HG02678 (cell line): ENCODE measurements at regions not wholly inside any gene's neighbourhood (a gene's known extent, or its start where the extent isn't known, plus 50 kb on each side); places are given as distances from the start of the nearest gene placed in this dataset.
"Not testable (repeated sequence)": the region's sequence is repeated elsewhere in the genome, so short reads cannot be mapped to it uniquely, and the experiment has no call there.

Experiments used
- ATAC-seq: cut with Tn5 transposase; IDR thresholded peaks from one replicate; pipeline ENCODE4 v1.9.1; 2021; ENCODE audit warnings: mild to moderate bottlenecking, moderate library complexity; ENCODE audit not compliant: unreplicated experiment

DNA sequence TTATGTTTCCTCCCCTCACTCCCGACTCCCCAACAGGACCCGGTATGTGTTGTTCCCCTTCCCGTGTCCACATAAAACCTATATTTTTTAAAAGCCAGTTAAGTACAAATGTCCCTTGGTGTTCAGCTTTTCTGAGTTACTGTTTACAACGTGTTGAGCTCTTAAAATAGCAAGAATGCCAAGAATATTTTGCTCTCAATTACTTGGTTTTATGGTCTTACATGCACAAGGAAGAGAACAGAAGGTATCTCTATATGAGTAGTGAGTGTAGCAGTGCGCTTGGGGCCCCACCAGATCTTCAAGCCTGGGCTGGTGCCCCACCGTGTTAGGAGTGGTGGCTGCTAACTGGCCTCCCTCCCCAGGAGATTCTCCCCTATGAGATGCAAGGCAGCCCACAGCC is 75.3 kb downstream of the RIN2 start:
- ATAC-seq: no peak

DNA sequence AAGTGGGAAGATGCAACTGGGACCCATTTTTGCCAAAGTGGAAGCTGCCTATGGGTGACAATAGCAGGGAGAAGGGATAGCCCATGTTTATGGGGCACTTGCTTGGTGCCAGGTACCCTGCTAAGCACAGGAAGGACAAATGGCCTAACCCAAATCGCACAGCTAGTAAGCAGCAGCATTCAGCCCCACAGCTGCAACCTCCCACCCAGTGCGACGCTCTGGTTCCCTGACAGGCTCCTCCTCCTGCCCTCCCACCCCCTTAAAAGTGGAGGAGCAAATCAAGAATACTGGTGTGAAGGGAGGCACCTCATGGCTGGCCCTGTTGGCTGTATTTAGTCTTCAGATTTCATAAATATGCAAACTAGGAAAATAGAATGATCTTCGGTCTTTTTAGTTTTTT is 76.2 kb downstream of the RIN2 start:
- ATAC-seq: no peak

DNA sequence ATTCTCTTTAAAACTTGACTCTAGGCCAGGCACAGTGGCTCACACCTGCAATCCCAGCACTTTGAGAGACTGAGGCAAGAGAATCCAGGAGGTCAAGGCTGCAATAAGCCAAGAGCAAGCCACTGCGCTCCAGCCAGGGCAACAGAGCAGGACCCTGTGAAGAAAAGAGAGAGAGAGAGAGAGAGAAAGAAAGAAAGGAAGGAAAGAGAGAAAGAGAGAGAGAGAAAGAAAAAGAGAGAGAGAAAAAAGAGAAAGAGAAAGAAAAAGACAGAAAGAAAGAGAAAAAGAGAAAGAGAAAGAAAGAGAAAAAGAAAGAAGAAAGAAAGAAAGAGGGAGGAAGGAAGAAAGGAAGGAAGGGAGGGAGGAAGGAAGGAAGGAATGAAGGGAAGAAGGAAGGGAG is 76.7 kb downstream of the RIN2 start:
- no peak for ATAC-seq

DNA sequence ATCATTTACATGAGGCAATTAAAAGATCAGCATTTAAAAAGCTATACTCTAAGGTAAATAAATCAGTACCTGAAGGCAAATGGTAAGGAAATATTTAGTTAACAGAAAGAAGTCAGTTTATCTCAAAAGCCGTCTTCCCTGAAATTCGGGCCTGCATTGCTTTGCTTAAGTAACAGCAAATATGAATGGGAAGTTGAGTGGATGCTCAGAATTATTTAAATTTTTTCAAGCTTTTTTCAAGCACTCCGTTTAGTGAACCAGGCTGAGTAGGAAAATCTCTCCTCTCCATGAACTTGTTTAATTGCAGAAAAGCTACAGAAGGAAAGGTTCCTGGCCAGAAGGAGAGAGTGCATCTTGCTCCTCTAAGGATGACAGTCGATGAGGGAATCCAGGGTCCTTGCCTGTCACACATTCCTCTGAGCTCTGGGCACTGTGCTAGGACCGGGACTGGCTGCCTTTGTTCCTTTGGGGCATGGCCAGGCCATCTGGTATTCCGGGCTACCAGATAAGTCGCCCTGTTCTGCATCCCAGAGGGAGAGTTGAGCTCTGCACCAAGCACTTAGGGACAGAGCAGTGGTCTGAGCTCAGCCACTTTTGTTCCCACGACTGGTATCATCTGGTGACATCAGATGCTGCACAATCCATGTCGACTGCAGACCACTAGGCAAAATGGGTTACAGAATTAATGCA is 77.6 kb downstream of the RIN2 start:
- ATAC-seq: no peak

DNA sequence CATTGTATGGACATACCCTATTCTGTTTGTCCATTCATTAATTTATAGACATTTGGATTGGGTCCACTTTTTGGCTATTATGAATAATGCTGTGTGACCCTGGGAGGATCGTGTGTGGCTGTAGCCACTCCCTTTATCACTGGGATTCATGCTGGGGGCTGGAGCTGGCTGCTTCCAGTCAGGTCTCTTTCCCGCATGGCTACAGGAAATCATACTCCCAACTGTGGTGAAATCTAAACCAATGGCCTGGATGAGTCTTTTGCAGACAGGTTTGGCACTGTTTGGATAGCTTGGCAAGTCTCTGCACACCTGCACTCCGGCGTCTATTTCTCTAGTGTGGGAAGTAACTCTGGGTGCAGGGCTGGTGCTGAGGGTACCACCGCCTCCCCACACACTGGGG is 80.4 kb downstream of the RIN2 start:
- ATAC-seq: no peak

DNA sequence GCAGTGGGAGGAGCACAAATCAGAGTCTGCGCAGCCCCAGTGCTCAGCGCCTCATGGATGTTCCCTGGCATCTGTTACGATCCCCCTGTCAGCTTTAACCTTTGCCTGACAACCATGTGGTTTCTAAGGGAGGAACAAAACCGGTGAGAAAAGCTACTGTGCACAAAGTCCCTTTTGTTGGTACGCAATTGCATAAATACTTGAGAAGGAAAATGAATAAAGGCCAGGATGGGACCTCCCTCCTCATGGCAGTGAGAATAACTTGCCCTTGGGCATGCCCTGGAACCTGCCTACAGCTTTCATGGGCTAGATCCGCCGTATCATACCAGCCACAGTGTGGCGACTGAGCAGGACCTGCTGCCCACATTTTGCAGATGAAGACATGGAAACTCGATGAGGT is 81.0 kb downstream of the RIN2 start:
- ATAC-seq: no peak

DNA sequence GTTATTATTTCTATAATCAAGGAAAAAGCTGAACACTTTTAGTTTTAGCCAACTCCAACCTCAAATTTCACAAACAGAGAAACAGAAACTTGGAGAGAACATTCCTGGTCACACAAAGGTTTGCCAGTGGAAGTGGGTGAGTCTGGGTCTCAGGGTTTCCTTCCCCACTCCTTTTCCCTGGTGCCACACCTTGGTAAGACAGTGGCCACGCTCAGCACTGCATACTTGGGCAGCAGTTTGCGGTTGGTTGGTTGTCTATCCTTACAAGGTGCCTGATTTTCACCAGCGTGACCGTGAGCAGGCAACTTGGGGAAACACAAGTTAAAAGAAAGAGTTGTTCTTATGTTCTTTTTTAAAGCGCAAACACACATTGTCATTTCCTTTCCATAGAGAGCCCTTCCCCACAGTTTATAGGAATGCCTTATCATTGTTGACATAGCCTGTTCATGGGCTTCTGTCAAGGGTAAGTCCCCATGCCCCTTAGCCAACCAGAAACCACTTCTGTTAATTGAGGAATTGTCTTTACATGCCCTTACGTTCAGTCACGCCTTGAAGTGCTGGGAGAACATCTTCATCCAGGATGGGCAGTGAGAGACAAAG is 82.2 kb downstream of the RIN2 start:
- no peak for ATAC-seq

DNA sequence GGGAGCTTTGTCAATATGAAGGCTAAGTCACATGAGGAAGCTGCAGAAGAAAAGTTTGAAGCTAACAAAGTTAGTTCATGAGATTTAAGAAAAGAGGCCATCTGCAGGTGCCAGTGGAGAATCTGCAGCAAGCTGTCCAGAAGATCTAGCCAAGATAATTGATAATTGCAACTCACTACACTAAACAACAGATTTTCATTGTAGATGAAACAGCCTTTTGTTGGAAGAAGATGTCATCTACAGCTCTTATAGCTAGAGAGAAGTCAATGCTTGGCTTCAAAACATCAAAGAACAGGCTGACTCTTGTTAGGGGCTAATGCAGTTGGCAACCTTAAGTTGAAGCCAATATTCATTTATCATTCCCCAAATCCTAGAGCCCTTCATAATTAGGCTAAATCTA is 83.7 kb downstream of the RIN2 start:
- ATAC-seq: no peak

DNA sequence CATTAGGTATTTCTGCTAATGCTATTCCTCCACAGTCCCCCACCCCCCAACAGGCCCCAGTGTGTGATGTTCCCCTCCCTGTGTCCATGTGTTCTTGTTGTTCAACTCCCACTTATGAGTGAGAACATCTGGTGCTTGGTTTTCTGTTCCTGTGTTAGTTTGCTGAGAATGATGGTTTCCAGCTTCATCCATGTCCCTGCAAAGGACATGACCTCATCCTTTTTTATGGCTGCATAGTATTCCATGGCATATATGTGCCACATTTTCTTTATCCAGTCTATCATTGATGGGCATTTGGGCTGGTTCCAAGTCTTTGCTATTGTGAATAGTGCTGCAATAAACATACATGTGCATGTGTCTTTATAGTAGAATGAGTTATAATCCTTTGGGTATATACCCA is 86.8 kb downstream of the RIN2 start:
- not testable (repeated sequence) for ATAC-seq

DNA sequence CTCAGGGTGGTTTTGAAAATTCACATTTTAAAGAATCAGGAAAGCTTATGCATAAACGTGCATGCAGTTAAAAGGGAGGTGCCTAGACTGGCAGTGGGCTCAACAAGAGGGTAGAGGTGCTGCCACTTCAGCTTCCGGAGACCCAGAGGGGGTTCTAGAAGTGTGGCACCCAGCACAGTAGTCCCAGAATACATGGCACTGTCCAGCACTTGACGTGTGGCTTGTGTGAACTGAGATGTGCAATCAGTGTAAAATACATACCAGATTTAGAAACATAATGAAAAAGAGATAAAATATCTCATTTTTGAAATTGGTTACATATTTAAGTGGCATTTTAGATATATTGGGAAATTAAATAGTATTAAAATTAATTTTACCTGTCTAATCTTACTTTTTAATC is 89.3 kb downstream of the RIN2 start:
- no peak for ATAC-seq

DNA sequence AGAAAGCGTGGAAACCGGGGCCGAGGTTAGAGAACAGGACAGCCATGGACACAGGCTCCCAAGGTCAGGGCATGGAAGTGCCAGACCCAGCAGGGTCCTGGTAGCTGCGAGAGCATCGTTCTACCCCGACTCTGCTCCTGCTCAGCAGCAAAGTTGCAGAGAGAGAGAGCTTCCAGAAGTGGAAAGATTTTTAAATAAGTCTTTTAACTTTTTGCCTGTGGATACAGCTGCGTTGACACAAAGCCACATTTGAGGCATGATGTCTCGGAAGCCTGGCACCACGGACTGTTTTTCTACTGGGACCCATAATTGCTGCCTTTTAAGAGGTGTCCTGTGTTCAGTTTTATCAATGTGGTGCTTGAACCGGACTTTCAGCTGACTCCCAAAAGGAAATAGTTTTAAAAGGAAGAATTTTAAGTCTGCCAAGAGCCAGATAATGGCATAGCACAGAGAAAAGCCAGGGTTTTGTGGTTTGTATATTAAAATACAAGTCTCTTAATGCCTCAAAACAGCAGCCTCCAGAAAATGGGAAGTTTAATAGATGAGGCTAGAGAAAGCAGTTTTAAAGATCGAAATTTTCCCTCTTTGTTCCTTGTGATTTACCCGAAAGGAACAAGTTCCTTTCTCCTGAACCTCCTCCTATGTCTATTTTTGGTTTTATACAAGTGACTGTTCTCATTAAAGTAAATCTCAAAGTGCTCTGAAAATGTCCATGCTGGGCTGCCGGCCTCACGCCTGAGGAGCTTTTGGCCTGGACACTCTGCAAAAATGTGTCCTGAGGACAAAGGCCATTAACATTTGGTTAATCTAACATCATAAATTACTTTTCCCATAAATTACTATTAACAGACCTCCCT is 91.5 kb downstream of the RIN2 start:
- ATAC-seq: no peak

DNA sequence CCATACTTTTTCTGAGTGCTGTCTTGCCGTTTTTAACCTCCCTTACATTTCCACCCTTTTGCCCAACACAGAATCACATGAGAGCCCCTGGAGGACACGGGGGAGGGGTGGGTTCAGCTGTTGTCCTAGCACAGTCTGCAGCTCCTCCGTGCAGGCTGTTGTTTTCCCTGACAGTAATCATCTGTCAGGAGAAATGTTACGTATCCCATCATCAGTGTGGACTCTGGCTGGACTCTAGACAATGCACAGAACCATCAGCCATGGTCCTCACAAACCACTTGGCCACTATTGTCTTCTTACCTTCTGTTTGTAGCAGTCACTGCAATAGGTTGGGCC is 92.1 kb downstream of the RIN2 start:
- ATAC-seq: no peak

DNA sequence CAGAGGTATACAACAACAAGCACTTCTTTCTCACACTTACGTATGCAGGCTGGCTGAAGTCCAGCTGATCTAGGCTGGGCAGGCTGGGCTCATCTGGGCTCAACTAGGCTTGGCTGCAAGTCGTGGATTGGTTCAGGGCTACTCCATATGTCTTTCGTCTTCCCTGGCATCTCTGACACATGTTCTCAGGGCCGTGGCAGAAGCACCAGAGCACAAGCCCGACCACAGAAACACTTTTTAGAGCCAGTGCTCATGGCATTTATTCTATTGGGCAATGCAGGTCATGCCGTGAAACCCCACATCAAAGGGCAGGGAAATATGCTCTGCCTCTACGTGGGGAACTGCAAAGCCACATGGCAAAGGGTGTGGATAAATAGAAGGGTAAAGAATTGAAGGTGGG is 93.8 kb downstream of the RIN2 start:
- ATAC-seq: no peak

DNA sequence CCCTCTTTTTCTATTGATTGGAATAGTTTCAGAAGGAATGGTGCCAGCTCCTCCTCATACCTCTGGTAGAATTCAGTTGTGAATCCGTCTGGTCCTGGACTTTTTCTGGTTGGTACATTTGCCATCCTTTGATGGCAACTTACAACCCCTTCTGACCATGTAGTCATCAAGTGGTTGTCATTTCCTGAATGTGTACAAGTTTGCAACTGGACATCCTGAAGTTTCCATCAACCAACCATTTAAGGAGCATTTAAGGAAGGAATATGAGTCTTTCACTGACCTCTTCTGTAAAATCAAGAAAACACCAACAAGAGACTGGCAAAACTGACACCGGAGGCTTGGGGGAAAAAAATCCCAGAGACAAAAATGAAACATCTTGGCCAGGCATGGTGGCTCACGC is 97.4 kb downstream of the RIN2 start:
- no peak for ATAC-seq

DNA sequence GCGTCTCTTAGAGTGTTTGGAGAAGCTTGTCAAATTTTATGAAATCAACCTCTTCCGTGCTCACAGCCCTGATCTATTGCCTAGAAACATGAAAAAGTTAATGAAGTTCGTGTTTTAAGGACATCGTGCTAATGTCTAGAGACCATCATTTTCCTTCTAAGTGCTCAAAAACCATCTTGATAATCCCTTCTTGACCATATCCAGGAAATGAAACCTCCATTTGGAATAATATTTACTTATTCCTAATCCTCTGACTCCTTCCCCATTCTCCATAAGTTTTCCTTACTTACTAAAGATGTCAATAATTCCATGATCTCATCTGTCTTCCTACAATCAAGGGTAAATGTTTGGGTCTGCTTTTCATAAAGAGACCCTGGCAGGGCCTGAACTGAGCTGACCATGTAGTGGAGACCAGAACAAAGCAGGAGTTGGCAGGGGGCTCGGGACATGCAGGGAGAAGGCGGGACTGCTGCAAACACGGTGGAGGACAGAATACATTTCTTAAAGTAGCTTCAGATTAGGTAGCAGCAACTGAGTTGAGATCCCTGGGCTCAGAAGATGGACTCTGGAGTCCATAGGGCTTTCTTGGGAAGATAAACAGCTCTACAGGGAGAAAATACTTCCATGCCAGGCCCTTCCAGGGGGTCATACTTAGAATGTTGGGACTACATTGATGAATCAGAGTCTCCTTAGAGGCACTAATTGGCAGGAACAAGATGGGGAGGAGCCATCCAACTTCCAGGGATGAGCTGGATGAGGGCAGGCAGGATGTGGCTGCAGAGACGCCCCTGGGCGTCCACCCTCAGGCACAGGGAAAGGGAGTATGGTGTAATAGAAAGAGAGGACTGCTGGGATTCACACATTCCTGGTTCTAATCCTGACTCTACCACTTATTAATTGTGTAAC is 100.7 kb downstream of the RIN2 start:
- no peak for ATAC-seq

DNA sequence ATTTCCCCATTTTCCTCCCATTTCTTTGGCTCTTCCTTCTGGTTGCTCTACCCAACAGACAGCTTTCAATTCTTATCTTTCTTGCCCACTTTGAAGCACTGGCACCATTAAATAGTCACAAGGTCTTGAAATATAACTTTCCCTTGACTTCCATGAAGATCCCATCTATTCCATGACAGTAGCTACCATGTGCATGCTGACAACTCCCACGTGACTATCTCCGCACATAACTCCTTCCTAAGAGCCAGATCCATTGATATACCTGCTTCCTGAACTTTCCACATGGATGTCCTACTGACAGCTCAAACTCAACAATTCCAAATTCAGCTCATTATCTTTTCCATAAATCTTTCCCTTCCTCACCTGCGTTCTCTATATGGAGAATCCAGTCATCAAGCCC is 101.4 kb downstream of the RIN2 start:
- ATAC-seq: no peak

DNA sequence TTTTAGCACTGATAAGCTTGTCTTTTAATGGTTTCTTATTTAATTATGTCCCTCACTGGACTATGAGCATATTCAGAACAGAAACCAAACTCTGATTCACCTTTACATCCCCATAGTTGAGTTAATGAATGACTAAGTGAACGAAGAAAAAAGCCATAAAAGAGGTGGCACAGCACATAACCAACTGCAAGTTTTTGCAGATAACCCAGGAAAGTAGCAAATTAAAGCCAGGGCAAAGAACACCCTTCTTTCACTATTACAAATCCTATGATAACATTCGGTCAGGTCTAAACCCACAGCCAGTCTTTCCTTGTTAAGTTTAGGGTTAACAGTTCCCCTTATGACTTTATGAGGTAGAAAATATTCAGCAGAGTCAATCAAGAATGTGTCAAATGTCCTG is 102.7 kb downstream of the RIN2 start:
- no peak for ATAC-seq

DNA sequence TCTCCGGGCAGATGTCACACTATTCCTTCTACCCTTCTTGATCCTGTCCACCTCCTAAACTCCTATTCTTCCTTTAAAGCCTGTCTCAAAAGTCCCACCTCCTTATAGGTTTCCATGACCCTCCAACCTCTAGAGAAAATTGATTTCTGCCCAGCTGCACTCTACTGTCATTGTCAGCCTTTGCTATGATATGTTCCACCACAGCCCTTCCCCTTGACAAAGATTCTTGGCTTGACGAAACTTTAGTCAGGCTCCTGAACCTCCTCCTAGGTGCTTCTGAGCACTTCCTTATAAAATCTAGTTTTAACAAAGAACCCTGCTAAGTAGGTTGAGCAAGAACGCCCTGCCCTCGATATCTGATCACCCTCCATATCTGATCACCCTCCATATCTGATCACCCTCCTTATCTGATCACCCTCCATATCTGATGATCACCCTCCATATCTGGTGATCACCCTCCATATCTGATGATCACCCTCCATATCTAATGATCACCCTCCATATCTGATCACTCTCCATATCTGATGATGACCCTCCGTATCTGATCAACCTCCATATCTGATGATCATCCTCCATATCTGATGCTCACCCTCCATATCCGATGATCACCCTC is 103.2 kb downstream of the RIN2 start:
- ATAC-seq: no peak

DNA sequence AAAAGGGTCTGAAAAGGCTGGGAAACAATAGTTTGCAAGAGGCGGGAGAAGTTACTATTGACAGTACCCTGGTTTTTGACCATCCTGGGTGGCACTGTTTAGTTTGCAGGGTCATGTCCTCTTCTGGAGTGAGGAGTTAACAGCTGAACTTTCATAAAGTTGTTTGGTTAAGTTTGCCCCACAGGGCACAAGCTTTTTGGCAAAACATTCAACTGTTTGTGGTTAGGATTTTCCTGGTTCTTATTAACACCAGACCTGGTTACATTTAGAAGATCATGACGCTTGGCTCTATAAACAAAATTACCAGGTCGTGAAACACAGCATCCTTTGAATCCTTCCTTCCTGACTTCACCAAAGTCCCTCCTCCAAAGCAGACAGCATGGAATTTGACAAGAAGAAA is 106.1 kb downstream of the RIN2 start:
- ATAC-seq: no peak

DNA sequence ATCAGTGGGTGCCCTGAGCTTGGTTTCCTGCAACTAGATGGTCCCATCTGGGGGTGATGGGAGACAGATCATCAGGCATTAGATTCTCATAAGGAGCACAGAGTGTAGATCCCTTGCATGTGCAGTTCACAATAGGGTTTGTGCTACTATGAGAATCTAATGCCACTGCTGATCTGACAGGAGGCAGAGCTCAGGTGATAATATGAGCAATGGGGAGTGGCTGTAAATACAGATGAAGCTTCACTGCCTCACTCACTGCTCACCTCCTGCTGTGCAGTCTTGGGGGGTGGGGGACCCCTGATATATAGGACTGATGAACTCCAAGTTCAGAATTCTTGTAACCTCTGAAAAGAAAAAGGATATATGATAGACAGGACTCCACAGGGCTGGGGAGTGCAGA is 108.0 kb downstream of the RIN2 start:
- ATAC-seq: no peak

DNA sequence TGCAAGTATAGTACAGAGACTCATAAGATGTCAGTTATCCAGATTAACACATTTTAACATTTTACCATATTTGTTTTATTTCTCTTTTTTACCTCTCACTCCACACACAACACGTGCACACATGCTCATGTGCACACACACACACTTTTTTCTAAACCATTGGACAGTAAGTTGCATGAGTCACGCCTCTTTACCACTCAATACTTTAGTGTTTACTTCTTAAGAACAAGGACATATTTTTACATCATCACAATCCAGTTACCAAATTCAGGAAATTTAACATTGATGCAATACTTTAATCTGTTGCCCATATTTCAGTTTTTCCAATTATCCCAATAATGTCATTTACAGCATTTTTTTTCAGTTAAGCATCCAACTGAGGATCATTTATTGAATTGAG is 109.0 kb downstream of the RIN2 start:
- no peak for ATAC-seq
